Thoracic aorta (tissue), 2 donors: ENCODE measurements at regions not wholly inside any gene's neighbourhood (a gene's known extent, or its start where the extent isn't known, plus 50 kb on each side); places are given as distances from the start of the nearest gene placed in this dataset.
"Not testable (repeated sequence)": the region's sequence is repeated elsewhere in the genome, so short reads cannot be mapped to it uniquely, and the experiment has no call there.

ENCODE experiments used
- ATAC-seq: fragments of 150-250 bp; one replicate; pipeline ENCODE4 v1.8.0; 2017; ENCODE audit warnings: low read depth; ENCODE audit not compliant: insufficient number of reproducible peaks, low FRiP score
- DNase-seq: peaks from one replicate; pipeline ENCODE4 v3.0.0-alpha.2; 2020; ENCODE audit warnings: low spot score
- H3K27ac ChIP-seq, 2 donors: fragments of 200-600 bp; sonication (generic); 1 replicate in 1 of 2; 2 replicates in 1 of 2; pipeline ENCODE4 v1.5.1; 2016; ENCODE audit warnings: mild to moderate bottlenecking in 2 of 2, moderate library complexity in 2 of 2
- H3K27me3 ChIP-seq: fragments of 200-600 bp; sonication (generic); replicated peaks from 2 replicates; pipeline ENCODE4 v1.6.0; 2016; ENCODE audit warnings: mild to moderate bottlenecking; ENCODE audit not compliant: insufficient read depth
- H3K36me3 ChIP-seq: fragments of 200-600 bp; sonication (generic); one replicate; pipeline ENCODE4 v1.5.1; 2016
- H3K4me1 ChIP-seq, 2 donors: fragments of 200-600 bp; sonication (generic); 1 replicate in 1 of 2; 2 replicates in 1 of 2; pipeline versions ENCODE4 v1.5.1 to v1.6.0; 2016; ENCODE audit warnings: low read depth in 2 of 2, mild to moderate bottlenecking in 1 of 2; ENCODE audit not compliant: control insufficient read depth in 1 of 2
- H3K4me3 ChIP-seq: fragments of 200-600 bp; sonication (generic); 2 replicates; pipeline ENCODE4 v1.5.1; 2016; ENCODE audit warnings: mild to moderate bottlenecking
- H3K9me3 ChIP-seq: fragments of 200-600 bp; sonication (generic); 2 replicates; pipeline ENCODE4 v1.5.1; 2016
- TF ChIP-seq, protein P1 (sequence below): fragments of 200-600 bp; sonication (generic); IDR thresholded peaks from one replicate; pipeline ENCODE4 v1.5.1; 2019; ENCODE audit warnings: antibody characterized with exemption

DNA sequence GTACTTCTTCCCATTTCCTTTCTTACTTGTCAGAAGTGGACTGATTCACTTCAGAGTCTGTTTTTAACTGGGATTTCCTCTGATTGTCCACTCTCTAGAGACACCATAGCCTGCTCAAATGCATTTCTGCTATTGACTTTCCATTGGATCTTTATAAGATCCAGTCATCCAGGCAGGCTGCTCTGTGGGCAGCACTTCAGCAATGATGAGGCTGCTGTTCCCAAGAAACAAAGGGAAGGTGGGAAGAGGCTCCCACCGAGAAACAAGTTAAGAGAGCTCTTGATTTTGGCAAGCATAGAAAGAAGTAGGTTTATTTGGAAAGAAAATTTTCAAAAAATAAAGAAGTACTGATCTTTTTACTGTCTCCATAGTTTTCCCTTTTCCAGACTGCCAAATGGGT lies 125.8 kb upstream of the STARD13 start:
- Histone ChIP-seq H3K4me1 (no peaks in the 10 kb centered on the region), H3K36me3 (no peaks in the 10 kb centered on the region), H3K27ac (no peak overlapping the region), H3K27me3 (no peaks in the 10 kb centered on the region), H3K4me3 (no peak overlapping the region), H3K9me3 (no peaks in the 10 kb centered on the region)
- ATAC-seq (no peak), DNase-seq (no peak)
- TF ChIP-seq, protein P1, sequence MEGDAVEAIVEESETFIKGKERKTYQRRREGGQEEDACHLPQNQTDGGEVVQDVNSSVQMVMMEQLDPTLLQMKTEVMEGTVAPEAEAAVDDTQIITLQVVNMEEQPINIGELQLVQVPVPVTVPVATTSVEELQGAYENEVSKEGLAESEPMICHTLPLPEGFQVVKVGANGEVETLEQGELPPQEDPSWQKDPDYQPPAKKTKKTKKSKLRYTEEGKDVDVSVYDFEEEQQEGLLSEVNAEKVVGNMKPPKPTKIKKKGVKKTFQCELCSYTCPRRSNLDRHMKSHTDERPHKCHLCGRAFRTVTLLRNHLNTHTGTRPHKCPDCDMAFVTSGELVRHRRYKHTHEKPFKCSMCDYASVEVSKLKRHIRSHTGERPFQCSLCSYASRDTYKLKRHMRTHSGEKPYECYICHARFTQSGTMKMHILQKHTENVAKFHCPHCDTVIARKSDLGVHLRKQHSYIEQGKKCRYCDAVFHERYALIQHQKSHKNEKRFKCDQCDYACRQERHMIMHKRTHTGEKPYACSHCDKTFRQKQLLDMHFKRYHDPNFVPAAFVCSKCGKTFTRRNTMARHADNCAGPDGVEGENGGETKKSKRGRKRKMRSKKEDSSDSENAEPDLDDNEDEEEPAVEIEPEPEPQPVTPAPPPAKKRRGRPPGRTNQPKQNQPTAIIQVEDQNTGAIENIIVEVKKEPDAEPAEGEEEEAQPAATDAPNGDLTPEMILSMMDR: no peak

DNA sequence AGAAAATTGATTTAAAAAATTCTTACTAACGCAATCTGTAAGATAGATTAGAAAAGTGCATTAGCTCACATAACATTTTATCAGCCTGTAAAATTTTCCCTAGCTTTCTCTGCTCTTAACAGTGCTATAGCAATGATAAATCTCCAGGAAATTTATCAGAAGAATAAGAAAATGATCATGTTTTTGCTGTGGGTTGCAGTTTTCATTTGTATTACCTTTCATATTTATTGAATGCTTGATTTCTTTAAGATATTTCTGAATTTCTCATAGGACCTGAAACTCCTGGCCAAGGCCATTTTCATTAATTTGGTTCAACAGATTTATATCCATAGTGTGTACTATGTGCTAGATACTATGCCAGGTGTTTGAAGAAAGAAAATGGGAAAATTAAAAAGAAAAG lies 130.3 kb upstream of the STARD13 start:
- TF ChIP-seq, protein P1: no peak
- H3K4me1 ChIP-seq: peaks cover 0 to 8% of the 10 kb centered on the region in 2 donors
- no peaks in the 10 kb centered on the region for H3K9me3 ChIP-seq
- H3K27ac ChIP-seq: no peak overlapping the region
- DNase-seq (no peak), ATAC-seq (no peak)
- no peaks in the 10 kb centered on the region for H3K27me3 ChIP-seq
- H3K4me3 ChIP-seq: no peak overlapping the region
- H3K36me3 ChIP-seq: no peaks in the 10 kb centered on the region

DNA sequence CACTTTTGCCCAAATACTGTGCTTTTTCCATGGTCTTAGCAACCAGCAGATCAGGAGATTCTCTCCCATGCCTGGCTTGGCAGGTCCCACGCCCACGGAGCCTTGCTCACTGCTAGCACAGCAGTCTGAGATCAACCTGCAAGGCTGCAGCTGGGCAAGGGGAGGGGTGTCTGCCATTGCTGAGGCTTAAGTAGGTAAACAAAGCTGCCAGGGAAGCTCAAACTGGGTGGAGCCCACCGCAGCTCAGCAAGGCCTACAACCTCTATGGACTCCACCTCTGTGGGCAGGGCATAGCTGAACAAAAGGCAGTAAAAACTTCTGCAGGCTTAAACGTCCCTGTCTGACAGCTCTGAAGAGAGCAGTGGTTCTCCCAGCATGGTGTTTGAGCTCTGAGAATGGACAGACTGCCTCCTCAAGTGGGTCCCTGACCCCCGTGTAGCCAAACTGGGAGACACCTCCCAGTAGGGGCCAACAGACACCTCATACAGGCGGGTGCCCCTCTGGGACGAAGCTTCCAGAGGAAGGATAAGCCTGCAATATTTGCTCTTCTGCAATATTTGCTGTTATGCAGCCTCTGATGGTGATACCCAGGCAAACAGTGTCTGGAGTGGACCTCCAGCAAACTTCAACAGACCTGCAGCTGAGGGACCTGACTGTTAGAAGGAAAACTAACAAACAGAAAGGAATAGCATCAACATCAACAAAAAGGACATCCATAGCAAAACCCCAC lies 132.8 kb upstream of the STARD13 start:
- not testable (repeated sequence) for H3K4me3 ChIP-seq, DNase-seq, H3K27ac ChIP-seq, H3K9me3 ChIP-seq, H3K27me3 ChIP-seq, H3K36me3 ChIP-seq, H3K4me1 ChIP-seq, ATAC-seq

DNA sequence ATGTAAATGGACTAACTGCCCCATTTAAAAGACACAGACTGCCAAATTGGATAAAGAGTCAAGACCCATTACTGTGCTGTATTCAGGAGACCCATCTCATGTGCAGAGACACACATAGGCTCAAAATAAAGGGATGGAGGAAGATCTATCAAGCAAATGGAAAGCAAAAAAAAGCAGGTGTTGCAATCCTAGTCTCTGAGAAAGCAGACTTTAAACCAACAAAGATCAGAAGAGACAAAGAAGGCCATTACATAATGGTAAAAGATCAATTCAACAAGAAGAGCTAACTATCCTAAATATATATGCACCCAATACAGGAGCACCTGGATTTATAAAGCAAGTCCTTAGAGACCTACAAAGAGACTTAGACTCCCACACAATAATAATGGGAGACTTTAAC lies 134.6 kb upstream of the STARD13 start:
- ATAC-seq, H3K9me3 ChIP-seq, H3K36me3 ChIP-seq, H3K27me3 ChIP-seq, DNase-seq, H3K4me1 ChIP-seq, H3K4me3 ChIP-seq: not testable (repeated sequence)
- H3K27ac ChIP-seq: peak overlapping the region in 1 of 2 donors; percentile 47

DNA sequence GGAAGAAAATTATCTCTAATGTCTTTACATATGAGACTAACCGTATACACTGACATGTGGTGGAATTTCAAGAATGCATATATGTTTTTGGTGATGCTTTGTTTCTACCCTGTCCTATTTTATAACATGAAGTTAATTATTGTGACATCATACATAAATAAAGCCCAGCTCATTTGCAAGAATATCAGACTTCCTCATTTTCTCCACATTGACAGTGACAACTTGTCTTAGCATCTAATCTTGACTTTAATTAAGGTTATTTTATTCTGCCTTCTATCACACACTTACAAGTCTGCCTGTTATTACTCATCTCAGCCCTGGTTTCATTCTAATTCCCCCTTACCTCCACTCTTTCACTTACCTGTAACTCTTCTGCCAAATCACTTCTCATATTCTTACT lies 140.6 kb upstream of the STARD13 start:
- ATAC-seq (no peak), DNase-seq (no peak)
- Histone ChIP-seq H3K27ac (no peak overlapping the region), H3K27me3 (no peaks in the 10 kb centered on the region), H3K9me3 (no peaks in the 10 kb centered on the region), H3K4me3 (no peak overlapping the region), H3K36me3 (no peaks in the 10 kb centered on the region), H3K4me1 (no peaks in the 10 kb centered on the region)
- TF ChIP-seq, protein P1: no peak

DNA sequence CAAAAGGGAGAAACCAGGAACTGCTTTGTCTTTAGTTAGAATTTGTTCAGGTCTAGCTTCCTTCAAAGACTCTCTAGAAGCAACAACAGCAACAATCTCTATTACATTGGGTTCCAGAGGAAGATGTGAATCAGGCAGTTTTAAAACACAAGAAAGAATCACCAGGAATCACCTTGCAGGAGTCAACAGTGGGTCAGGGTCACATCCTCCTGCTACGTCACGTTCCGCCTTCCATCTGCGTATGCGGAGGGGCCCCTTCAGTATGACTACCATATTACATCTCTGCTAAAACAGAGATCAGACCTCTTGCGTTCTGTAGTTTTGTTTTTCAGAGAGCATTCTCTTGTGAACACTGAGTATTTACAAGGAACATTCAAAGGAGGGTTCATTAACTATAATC lies 147.8 kb upstream of the STARD13 start:
- Histone ChIP-seq H3K27me3 (no peaks in the 10 kb centered on the region), H3K36me3 (no peaks in the 10 kb centered on the region), H3K4me1 (peaks cover 0 to 5% of the 10 kb centered on the region in 2 donors), H3K9me3 (no peaks in the 10 kb centered on the region), H3K27ac (no peak overlapping the region), H3K4me3 (no peak overlapping the region)
- ATAC-seq: no peak
- TF ChIP-seq, protein P1: no peak
- DNase-seq: no peak
